Ovary (tissue), 7 donors: ENCODE measurements at regions not wholly inside any gene's neighbourhood (a gene's known extent, or its start where the extent isn't known, plus 50 kb on each side); places are given as distances from the start of the nearest gene placed in this dataset.

Experiments used
- DNase-seq, 5 donors: peaks; one replicate each; pipeline ENCODE4 v3.0.0-alpha.2; 2019 to 2020
- H3K27ac ChIP-seq, 2 donors: fragments of 200-600 bp; one replicate each; pipeline versions ENCODE4 v1.5.1 to v1.8.0; 2019 to 2022
- H3K27me3 ChIP-seq: fragments of 200-600 bp; one replicate; pipeline ENCODE4 v1.8.0; 2022
- H3K36me3 ChIP-seq: fragments of 200-600 bp; sonication (generic); one replicate; pipeline ENCODE4 v1.5.1; 2019
- H3K4me1 ChIP-seq: one replicate; pipeline ENCODE4 v1.8.1; 2013; ENCODE audit warnings: mild to moderate bottlenecking, moderate library complexity; ENCODE audit not compliant: insufficient read depth
- H3K4me3 ChIP-seq: fragments of 200-600 bp; sonication (generic); one replicate; pipeline ENCODE4 v1.5.1; 2017
- H3K9me3 ChIP-seq, 2 donors: fragments of 200-600 bp in 1 of 2; sonication (generic) in 1 of 2; one replicate each; pipeline versions ENCODE4 v1.5.1 to v1.8.1; 2013 to 2019; ENCODE audit warnings: mild to moderate bottlenecking in 1 of 2, moderate library complexity in 1 of 2
- EP300 ChIP-seq: sonication (generic); formaldehyde crosslinking; IDR thresholded peaks from one replicate; pipeline ENCODE4 v1.6.1; 2017; ENCODE audit warnings: antibody characterized with exemption
- POLR2A ChIP-seq: fragments of 450-650 bp; IDR thresholded peaks from one replicate; pipeline ENCODE4 v1.6.1; 2017; ENCODE audit warnings: antibody characterized with exemption, mild to moderate bottlenecking, moderate library complexity
- WGBS, 3 donors: extraction: QIAGEN DNeasy Blood & Tissue Kit in 1 of 3; methylation state at CpG; one replicate each; pipeline versions ENCODE4 v1.1.5 to v1.1.7; 2013 to 2017; 5-methylcytosine and 5-hydroxymethylcytosine counted together
- intact Hi-C, 4 donors: fragments of 100-400 bp; cut with DNase I; formaldehyde crosslinking; loops; one replicate each; pipeline versions ENCODE4 v1.11.0 to v1.15.1; 2022 to 2023
- TF ChIP-seq, protein P1 (sequence below), 3 donors: fragments of 450-650 bp in 2 of 3; fragments of 200-600 bp in 1 of 3; IDR thresholded peaks; one replicate each; pipeline versions ENCODE4 v1.5.1 to v1.8.0; 2016 to 2022; ENCODE audit warnings: antibody characterized with exemption in 3 of 3, mild to moderate bottlenecking in 1 of 3
- donor health status: DM: no; HTN: no; CAD: no; lungs with moderate emphysema.
- donor health status: DM: no; HTN: no; CAD: no.
- donor health status: Bipolar disorder and iron deficiency.
- donor health status: DM: no; HTN: no; CAD: no.
- donor health status: DM: yes; HTN: yes; CAD: no.

DNA sequence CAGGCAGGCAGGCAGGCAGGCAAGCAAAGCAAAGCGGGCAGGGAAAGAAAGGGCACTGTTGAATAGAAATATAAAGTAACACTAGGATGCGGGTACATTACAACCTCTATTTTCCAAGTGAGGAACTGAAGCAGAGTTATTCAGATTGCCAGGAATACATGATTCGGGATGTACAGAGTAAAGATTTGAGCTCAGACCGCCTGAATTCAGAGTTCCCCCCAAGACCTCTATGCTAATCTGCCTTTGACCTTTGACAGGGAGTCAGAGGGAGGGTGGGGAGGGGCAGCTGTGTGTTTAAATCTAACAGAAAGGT is 271.9 kb upstream of the SMIM31 start:
- H3K9me3 ChIP-seq = no peaks in the 10 kb centered on the region
- TF ChIP-seq EP300 (no peak), POLR2A (no peak)
- TF ChIP-seq, protein P1, sequence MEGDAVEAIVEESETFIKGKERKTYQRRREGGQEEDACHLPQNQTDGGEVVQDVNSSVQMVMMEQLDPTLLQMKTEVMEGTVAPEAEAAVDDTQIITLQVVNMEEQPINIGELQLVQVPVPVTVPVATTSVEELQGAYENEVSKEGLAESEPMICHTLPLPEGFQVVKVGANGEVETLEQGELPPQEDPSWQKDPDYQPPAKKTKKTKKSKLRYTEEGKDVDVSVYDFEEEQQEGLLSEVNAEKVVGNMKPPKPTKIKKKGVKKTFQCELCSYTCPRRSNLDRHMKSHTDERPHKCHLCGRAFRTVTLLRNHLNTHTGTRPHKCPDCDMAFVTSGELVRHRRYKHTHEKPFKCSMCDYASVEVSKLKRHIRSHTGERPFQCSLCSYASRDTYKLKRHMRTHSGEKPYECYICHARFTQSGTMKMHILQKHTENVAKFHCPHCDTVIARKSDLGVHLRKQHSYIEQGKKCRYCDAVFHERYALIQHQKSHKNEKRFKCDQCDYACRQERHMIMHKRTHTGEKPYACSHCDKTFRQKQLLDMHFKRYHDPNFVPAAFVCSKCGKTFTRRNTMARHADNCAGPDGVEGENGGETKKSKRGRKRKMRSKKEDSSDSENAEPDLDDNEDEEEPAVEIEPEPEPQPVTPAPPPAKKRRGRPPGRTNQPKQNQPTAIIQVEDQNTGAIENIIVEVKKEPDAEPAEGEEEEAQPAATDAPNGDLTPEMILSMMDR (IDR thresholded peaks at IDR 0.05) = no peak
- no peaks in the 10 kb centered on the region for H3K36me3 ChIP-seq
- DNase-seq = no peak
- H3K4me1 ChIP-seq = no peaks in the 10 kb centered on the region
- H3K27me3 ChIP-seq = no peaks in the 10 kb centered on the region
- H3K4me3 ChIP-seq = no peak overlapping the region
- 61 to 73% (median 66%) methylated on average over 4 of the region's 4 CpGs for WGBS, 3 donors
- no peak overlapping the region for H3K27ac ChIP-seq
- intact Hi-C loops = no loop called here

- no peaks in the 10 kb centered on the region for H3K36me3 ChIP-seq
- H3K27me3 ChIP-seq = no peaks in the 10 kb centered on the region
- TF ChIP-seq EP300 (no peak), POLR2A (no peak)
- TF ChIP-seq, protein P1 (IDR thresholded peaks at IDR 0.05) = no peak
- H3K9me3 ChIP-seq = no peaks in the 10 kb centered on the region
- no peaks in the 10 kb centered on the region for H3K4me1 ChIP-seq
- no peak for DNase-seq
- intact Hi-C loops = no loop called here
- no peak overlapping the region for H3K27ac ChIP-seq
- no peak overlapping the region for H3K4me3 ChIP-seq
Measured at GRCh38 chr4:164482758-164483157, 271.2 kb upstream of the SMIM31 start.

- Histone ChIP-seq H3K4me3 (no peak overlapping the region), H3K36me3 (no peaks in the 10 kb centered on the region), H3K9me3 (no peaks in the 10 kb centered on the region), H3K27ac (no peak overlapping the region), H3K27me3 (no peaks in the 10 kb centered on the region), H3K4me1 (no peaks in the 10 kb centered on the region)
- WGBS, 3 donors = 35 to 39% (median 38%) methylated on average over 5 of the region's 5 CpGs
- intact Hi-C loops = no loop called here
- TF ChIP-seq, protein P1 (IDR thresholded peaks at IDR 0.05) = no peak
- TF ChIP-seq EP300 = no peak
- no peak for TF ChIP-seq POLR2A
- no peak for DNase-seq
Measured at GRCh38 chr4:164483711-164484110, 270.2 kb upstream of the SMIM31 start.

DNA sequence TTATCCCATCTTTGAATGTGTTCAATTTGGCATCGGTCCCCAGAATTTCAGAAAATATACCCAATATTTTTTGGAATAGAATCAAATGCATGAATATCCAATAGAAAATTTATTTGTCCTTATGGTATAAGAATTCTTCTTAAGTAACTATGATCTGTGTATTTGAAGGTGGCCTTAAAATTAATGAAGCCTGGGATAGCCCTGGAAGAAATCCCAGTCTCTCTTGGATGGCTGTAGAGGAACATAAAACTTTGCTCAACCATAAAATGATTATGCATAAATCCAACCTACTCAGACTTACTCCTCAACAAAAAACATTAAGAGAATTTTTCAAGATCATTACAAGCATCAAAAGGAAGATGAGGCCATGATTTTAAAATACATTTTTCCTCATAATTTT is 269.4 kb upstream of the SMIM31 start:
- Histone ChIP-seq H3K4me3 (no peak overlapping the region), H3K4me1 (no peaks in the 10 kb centered on the region), H3K27me3 (no peaks in the 10 kb centered on the region), H3K36me3 (no peaks in the 10 kb centered on the region), H3K9me3 (no peaks in the 10 kb centered on the region), H3K27ac (no peak overlapping the region)
- TF ChIP-seq EP300 = no peak
- TF ChIP-seq, protein P1 (IDR thresholded peaks at IDR 0.05) = no peak
- TF ChIP-seq POLR2A = no peak
- DNase-seq = no peak
- intact Hi-C loops = no loop called here
- 50 to 83% (median 79%) methylated on average over 1 of the region's 1 CpG for WGBS, 3 donors

DNA sequence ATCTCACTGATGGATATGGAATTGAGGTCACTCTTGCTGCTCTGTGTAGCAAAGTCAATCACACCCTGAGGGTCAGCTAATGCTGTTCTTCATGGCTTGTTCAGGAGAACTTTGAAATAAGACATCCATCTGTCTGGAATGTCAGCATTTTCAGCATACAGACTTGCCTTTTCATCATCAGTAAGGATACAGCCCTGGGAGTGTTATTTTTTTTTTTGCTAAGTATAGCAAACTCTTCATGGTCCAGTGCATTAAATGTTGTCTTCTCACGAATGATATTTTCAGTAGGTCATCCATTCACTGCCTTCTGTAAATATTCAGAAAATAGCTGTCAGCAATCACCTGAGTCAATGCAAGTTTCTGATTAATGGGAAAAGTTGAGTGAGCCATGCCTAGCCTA is 268.8 kb upstream of the SMIM31 start:
- intact Hi-C loops = no loop called here
- no peak for DNase-seq
- no peaks in the 10 kb centered on the region for H3K9me3 ChIP-seq
- no peak overlapping the region for H3K4me3 ChIP-seq
- H3K36me3 ChIP-seq = no peaks in the 10 kb centered on the region
- no peaks in the 10 kb centered on the region for H3K4me1 ChIP-seq
- H3K27me3 ChIP-seq = no peaks in the 10 kb centered on the region
- no peak for TF ChIP-seq POLR2A
- TF ChIP-seq EP300 = no peak
- TF ChIP-seq, protein P1 (IDR thresholded peaks at IDR 0.05) = no peak
- no peak overlapping the region for H3K27ac ChIP-seq
- 46 to 54% (median 49%) methylated on average over 1 of the region's 1 CpG for WGBS, 3 donors
